Kidney epithelial cell (primary cell): ENCODE measurements at regions not wholly inside any gene's neighbourhood (a gene's known extent, or its start where the extent isn't known, plus 50 kb on each side); places are given as distances from the start of the nearest gene placed in this dataset.

Source experiments
- DNase-seq: peaks from one replicate; pipeline ENCODE4 v3.0.0-alpha.2; 2010; ENCODE audit warnings: low read depth
- H3K27me3 ChIP-seq: 2 replicates; pipeline ENCODE4 v1.6.0; 2011; ENCODE audit warnings: low read length; ENCODE audit not compliant: control insufficient read depth, insufficient read depth
- H3K36me3 ChIP-seq: 2 replicates; pipeline ENCODE4 v1.5.1; 2011; ENCODE audit warnings: low read length; ENCODE audit not compliant: control insufficient read depth, insufficient read depth
- H3K4me3 ChIP-seq: 2 replicates; pipeline ENCODE4 v1.5.1; 2011; ENCODE audit warnings: low read depth, mild to moderate bottlenecking, control low read depth, low read length
- CTCF ChIP-seq: IDR thresholded peaks from 2 replicates; pipeline ENCODE4 v1.5.1; 2011; ENCODE audit warnings: mild to moderate bottlenecking, moderate library complexity, low read length, control low read depth, inconsistent platforms; ENCODE audit not compliant: insufficient read depth, poor library complexity, severe bottlenecking

GRCh38 chr13:78169386-78169785 lies 250.8 kb upstream of the EDNRB start:
- H3K4me3 ChIP-seq, result no peak overlapping the region
- DNase-seq, result no peak
- no peaks in the 10 kb centered on the region for H3K36me3 ChIP-seq
- no peak for TF ChIP-seq CTCF
- H3K27me3 ChIP-seq, result no peaks in the 10 kb centered on the region

- H3K36me3 ChIP-seq, result no peaks in the 10 kb centered on the region
- no peak for DNase-seq
- no peaks in the 10 kb centered on the region for H3K27me3 ChIP-seq
- no peak overlapping the region for H3K4me3 ChIP-seq
- TF ChIP-seq CTCF, result no peak
These were observed 250.3 kb upstream of the EDNRB start for GRCh38 chr13:78168981-78169380.

- H3K4me3 ChIP-seq, result no peak overlapping the region
- TF ChIP-seq CTCF, result no peak
- DNase-seq, result no peak
- H3K36me3 ChIP-seq, result no peaks in the 10 kb centered on the region
- no peaks in the 10 kb centered on the region for H3K27me3 ChIP-seq
These were observed 242.6 kb upstream of the EDNRB start for GRCh38 chr13:78161266-78161665.

- no peak for TF ChIP-seq CTCF
- Histone ChIP-seq H3K4me3 (no peak overlapping the region), H3K27me3 (no peaks in the 10 kb centered on the region), H3K36me3 (no peaks in the 10 kb centered on the region)
- DNase-seq, result peak; percentile 37
These were observed 242.2 kb upstream of the EDNRB start for GRCh38 chr13:78160793-78161192.

GRCh38 chr13:78152415-78152814 lies 233.8 kb upstream of the EDNRB start:
- Histone ChIP-seq H3K4me3 (no peak overlapping the region), H3K27me3 (no peaks in the 10 kb centered on the region), H3K36me3 (no peaks in the 10 kb centered on the region)
- no peak for DNase-seq
- TF ChIP-seq CTCF, result no peak

GRCh38 chr13:78147905-78148304 lies 229.3 kb upstream of the EDNRB start:
- Histone ChIP-seq H3K4me3 (no peak overlapping the region), H3K36me3 (no peaks in the 10 kb centered on the region), H3K27me3 (no peaks in the 10 kb centered on the region)
- TF ChIP-seq CTCF, result no peak
- peak; percentile 72 for DNase-seq
